GM18511 (cell line): ENCODE measurements at regions not wholly inside any gene's neighbourhood (a gene's known extent, or its start where the extent isn't known, plus 50 kb on each side); places are given as distances from the start of the nearest gene placed in this dataset.

Source experiments
- ATAC-seq: cut with Tn5 transposase; IDR thresholded peaks from one replicate; pipeline ENCODE4 v1.9.1; 2021; ENCODE audit warnings: mild to moderate bottlenecking, moderate library complexity; ENCODE audit not compliant: unreplicated experiment

- ATAC-seq, result no peak
Observed at GRCh38 chr9:23563517-23563916, 262.5 kb downstream of the ELAVL2 start.

- no peak for ATAC-seq
Observed at GRCh38 chr9:23567516-23568165, 258.4 kb downstream of the ELAVL2 start.

- ATAC-seq, result no peak
Observed at GRCh38 chr9:23571414-23572104, 254.5 kb downstream of the ELAVL2 start.

- no peak for ATAC-seq
Observed at GRCh38 chr9:23573800-23574199, 252.2 kb downstream of the ELAVL2 start.

GRCh38 chr9:23577611-23578010 lies 248.4 kb downstream of the ELAVL2 start:
- ATAC-seq, result no peak

GRCh38 chr9:23581931-23582330 lies 244.1 kb downstream of the ELAVL2 start:
- ATAC-seq, result no peak

- ATAC-seq, result no peak
Observed at GRCh38 chr9:23582836-23583235, 243.2 kb downstream of the ELAVL2 start.

GRCh38 chr9:23586906-23587305 lies 239.1 kb downstream of the ELAVL2 start:
- no peak for ATAC-seq

- no peak for ATAC-seq
Observed at GRCh38 chr9:23587433-23587832, 238.6 kb downstream of the ELAVL2 start.

GRCh38 chr9:23587903-23588302 lies 238.1 kb downstream of the ELAVL2 start:
- no peak for ATAC-seq

- ATAC-seq, result no peak
Observed at GRCh38 chr9:23590276-23591000, 235.6 kb downstream of the ELAVL2 start.

- ATAC-seq, result no peak
Observed at GRCh38 chr9:23594421-23594820, 231.6 kb downstream of the ELAVL2 start.

GRCh38 chr9:23596913-23597634 lies 229.0 kb downstream of the ELAVL2 start:
- ATAC-seq, result no peak

- no peak for ATAC-seq
Observed at GRCh38 chr9:23598994-23599393, 227.0 kb downstream of the ELAVL2 start.

GRCh38 chr9:23603311-23603710 lies 222.7 kb downstream of the ELAVL2 start:
- ATAC-seq, result no peak

GRCh38 chr9:23606107-23606506 lies 219.9 kb downstream of the ELAVL2 start:
- ATAC-seq, result no peak

GRCh38 chr9:23608456-23608855 lies 217.6 kb downstream of the ELAVL2 start:
- ATAC-seq, result no peak

GRCh38 chr9:23611869-23612268 lies 214.2 kb downstream of the ELAVL2 start:
- ATAC-seq, result no peak

GRCh38 chr9:23615569-23615968 lies 210.5 kb downstream of the ELAVL2 start:
- ATAC-seq, result no peak

- ATAC-seq, result no peak
Observed at GRCh38 chr9:23621188-23621587, 204.9 kb downstream of the ELAVL2 start.

- no peak for ATAC-seq
Observed at GRCh38 chr9:23621924-23622323, 204.1 kb downstream of the ELAVL2 start.
